ENCODE measurements at regions not wholly inside any gene's neighbourhood (a gene's known extent, or its start where the extent isn't known, plus 50 kb on each side); places are given as distances from the start of the nearest gene placed in this dataset.
"Not testable (repeated sequence)": the region's sequence is repeated elsewhere in the genome, so short reads cannot be mapped to it uniquely, and the experiment has no call there.

- no peak for DNase-seq (ENCODE audit: low spot score)
Observed at GRCh38 chr12:89856431-89856830, 147.8 kb upstream of the ATP2B1 start.

- no peak for DNase-seq (ENCODE audit: low spot score)
Observed at GRCh38 chr12:89848732-89849131, 140.1 kb upstream of the ATP2B1 start.

DNA sequence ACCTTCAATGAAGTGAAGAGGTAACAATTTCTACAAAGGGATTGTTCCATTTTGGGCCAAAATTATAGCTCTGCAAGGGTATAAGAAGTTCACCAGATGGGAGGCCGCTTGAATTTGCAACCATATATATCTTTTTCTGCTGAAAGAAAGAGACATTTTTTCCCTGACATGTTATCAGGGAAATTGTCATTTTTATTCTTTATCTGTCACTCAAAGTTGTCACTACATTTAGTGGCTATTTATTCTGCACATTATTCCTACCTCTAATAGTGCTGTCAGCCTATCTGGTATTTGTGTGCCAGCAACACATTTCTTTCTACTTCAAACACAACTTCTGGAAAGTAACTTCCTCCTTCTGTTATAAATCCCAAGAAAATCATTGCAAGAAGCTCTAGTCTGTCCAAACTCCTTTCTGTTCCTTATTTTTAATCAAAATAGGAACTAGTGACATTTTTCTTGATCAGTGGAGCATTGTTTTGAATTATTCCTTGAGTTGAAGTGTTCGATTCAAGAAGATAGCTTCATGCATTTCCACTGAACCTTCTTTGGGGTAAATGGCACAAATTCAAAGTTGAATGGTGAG is 137.9 kb upstream of the ATP2B1 start:
- no peak for DNase-seq (ENCODE audit: low spot score)

- no peak for DNase-seq (ENCODE audit: low spot score)
Observed at GRCh38 chr12:89845767-89846166, 137.1 kb upstream of the ATP2B1 start.

DNA sequence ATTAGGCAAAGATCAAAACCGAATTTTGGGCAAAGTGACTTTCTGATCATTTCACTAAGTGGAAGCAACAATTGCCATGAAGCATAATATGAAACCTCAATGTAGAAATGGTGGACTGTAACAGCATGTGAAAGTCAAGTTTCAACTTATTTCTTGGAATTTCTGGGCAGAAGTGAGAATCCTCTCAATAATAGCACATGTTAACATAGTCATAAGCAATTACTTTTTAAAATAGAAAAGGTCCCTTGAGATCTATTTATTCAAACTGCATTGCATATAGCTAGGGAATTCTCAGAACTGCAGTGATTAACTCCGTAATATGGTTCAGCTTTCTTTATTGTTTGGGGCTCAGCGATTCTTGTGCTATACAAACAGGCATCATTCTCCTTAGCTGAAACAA is 136.7 kb upstream of the ATP2B1 start:
- DNase-seq (ENCODE audit: low spot score) = no peak

- no peak for DNase-seq (ENCODE audit: low spot score)
Observed at GRCh38 chr12:89844539-89844938, 135.9 kb upstream of the ATP2B1 start.

DNA sequence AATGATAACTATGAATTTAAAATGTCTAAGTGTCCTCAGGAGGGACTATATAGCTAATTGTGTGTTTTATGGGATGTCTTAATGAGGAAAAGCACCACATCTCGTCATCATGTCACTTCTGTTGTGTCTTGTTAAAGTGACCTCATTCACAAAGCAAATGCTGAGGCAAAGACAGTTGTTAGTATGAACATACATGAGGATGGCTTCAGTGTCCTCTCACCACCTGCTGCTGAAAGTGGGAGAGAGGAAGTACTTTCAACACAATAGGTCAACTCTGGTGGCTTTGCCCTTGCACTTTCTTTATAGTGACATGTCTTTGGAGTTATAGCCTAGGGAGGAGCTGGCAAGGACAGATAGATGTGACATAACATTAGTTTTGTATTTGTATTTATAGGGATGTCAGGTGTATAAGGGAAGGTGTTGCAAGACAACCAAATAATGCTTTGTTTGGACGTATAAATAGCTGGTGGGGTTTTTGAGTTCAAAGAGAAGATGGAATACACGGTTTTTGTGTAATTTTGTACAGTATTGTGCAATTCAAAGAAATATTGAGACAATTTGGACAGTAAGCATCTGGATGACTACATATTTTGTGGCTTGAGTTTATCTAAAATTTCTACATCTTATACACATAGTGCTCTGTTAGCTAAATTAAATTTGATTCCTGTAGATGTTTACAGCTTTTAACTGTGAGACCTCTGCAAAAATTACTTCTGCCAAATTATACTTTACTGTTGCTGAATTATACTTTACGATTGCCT is 131.7 kb upstream of the ATP2B1 start:
- DNase-seq (ENCODE audit: low spot score) = no peak

- no peak for DNase-seq (ENCODE audit: low spot score)
Observed at GRCh38 chr12:89839444-89839843, 130.8 kb upstream of the ATP2B1 start.

DNA sequence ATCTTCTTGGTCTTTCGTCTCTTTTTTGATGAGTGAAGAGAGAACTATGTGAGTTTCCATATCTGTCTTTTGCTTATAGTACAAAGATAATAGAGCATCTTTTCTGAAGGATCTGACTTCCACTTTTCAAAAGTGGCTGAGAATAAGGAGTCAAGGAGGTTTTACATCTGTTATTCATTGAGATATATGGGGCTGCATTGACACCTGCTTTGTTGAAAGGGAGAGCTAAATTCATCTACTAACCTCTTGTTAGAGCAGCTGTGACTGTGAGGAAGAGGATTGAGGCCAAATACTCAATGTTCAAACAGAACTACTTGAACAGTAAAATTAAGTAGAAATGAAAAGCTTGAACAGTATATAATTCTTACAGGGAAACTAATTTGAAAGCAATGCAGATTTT is 130.2 kb upstream of the ATP2B1 start:
- no peak for DNase-seq (ENCODE audit: low spot score)

DNA sequence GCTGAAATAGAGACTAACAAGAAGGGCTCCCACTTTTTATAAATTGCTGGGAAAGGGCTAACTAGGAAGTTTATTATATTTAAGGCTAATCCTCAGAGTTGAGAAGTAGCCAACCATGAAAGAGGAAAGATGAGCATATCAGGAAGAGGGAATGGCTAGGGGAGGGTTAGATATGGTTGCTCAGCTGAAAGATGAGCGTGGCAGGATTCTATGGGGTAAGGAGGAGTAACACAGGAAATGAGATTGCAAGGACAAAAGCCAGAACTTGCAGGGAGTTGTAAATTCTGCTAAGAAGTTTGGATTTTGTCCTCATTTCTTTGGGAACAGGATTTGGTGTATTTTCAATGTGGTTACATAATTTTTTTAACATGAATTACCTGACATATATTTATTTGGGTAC is 127.4 kb upstream of the ATP2B1 start:
- DNase-seq (ENCODE audit: low spot score) = no peak

DNA sequence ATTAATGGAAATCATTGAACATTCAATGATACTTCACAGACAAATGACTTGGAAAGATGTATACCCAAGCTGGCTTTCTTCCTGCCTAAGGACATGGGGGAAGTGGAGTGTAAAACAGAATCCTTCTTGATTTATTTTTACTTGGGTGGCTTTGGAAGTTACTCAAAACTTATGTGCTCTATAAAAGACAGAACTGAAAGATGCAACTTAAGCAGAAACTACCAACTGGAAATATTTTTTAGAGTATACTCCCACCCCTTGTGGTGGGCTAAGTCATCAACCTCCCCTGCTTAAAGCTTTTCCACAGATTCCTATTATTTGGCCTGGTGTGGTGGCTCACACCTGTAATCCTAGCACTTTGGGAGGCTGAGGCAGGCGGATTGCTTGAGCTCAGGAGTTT is 126.0 kb upstream of the ATP2B1 start:
- DNase-seq (ENCODE audit: low spot score) = no peak

DNA sequence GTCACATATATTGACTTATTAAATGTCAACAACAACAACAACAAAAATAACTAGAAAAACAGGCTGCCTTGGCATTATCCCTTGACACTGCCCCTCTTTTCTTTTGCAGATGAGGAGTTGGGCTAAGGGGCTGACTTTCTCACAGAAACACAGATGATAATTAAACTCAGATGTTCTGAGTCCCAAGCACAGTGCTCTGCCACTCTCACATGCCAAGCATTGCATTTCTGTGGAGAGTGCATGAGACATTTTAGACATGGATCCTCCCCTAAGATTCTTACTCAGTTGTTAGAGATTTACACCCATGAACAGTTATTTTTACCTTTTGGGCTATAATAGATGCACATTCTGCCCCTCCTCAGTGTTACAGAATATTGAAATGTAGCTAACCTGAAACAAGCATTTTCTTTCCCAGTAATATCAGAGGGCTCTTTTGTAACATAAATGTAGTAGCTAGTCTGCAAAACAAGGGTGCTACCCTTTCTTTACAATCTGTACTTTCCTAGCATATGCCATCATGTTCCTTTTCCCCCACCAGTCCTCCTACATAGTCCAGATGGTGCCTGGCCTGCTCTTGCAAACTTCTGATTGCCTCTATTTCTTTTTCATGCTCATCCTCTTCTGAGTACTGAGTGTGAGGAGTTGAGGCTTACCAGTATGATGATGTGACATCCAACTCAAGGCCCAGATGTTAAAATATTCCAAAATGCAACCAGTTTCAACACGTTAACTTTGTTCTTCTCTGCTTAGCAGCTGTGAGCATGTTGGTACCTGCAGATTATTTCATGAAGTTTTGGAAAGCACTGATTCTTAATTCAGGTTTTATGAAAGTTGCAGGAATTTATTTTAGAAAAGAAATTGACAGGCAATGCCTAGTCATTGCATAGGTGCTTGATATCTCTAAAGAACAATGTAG is 125.0 kb upstream of the ATP2B1 start:
- DNase-seq (ENCODE audit: low spot score) = no peak

- no peak for DNase-seq (ENCODE audit: low spot score)
Observed at GRCh38 chr12:89832336-89832735, 123.7 kb upstream of the ATP2B1 start.

DNA sequence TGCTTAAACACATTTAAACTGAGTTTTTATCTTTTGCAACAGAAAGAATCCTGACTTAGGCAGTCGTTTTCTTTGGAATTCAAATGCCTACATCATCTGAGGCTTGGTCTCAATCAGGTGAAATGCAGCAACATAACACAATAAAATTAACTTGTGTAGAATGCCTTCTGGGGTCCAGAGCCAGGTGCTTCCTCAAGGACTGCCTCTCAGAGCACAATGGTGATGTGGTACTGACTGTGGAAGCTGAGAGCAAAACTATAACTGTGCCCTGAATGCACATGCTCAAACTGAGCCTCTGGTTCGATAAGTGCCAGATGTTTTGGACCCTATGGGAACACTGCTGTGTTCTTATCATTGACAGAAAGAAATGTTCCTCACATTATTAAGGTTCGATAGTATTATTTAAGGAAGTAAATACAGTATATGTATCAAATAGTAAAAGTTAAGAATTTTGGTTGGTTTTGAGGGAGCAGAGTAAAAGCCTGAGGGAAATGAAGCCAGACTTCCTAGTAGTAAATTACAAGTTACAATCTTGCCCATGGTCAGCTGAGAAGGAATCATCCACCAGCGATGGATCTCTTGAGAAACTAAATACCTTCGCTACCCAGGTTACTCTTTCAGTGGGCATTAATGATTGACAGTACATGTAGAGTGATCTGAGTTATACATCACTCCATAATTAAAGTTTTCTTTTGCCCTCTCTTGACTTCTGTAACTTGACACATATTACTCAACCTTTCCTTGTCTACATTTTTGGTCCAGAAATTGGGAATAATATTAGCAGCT is 122.9 kb upstream of the ATP2B1 start:
- DNase-seq (ENCODE audit: low spot score) = no peak

DNA sequence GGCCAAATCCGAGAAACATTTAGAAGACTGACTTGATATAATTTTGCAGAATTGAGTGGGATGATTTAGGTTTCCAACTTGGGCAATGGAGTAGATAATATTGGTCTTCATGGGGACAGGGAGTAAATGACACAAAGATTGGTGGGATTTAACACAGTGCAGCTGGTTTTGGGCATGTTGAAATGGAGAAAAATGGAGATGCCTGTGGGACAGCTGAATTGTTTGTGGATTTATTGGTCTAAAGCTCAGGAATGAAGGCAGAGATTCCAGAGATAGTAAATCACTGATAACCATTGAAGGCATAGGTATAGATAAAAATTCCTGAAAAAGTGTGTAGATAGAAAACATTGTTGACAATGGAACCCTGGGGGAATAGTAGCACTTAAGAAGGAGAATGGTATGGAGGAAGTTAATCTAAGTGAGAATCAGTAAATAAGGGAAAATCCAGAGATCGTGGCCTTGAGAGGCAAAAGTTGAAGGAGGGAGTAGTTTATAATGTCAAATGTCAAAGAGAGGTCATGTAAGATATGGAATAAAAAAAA is 120.9 kb upstream of the ATP2B1 start:
- DNase-seq (ENCODE audit: low spot score) = no peak

DNA sequence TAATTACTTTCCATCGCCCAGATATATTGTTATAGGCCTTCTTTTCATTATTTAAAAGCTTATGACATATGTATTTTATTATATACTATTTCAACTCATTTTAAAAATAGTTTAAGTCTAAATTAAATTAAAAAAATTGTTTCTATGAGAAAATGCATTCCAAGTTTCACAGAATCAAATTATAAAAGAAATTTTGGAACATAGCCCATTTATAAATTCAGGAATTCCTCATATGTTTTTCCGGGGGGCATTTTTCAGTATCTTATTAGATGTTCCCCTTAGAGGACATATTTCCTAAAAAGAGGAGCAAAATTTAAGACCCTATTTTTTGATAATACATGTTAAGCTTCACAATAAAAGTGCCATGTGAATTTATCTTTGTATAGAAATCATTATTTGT is 119.9 kb upstream of the ATP2B1 start:
- no peak for DNase-seq (ENCODE audit: low spot score)

DNA sequence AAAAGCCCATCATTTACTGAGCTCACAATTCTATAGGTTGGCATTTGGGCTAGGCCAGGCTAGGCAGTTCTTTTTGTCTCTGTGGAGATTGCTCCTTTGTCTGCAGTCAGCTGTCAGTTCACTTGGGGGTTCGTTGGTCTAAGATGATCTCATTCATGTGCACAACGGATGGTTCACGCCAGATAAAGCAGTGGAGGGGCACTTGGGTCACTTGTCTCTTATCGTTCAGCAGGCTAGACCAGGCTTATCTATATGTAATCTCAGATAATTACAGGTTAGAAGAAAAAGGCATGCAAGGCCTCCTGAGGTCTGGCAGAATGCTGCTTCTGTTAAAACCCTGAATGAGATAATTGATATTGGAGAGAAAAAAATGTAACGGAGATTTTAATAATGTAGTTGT is 119.0 kb upstream of the ATP2B1 start:
- no peak for DNase-seq (ENCODE audit: low spot score)

- no peak for DNase-seq (ENCODE audit: low spot score)
Observed at GRCh38 chr12:89826468-89826867, 117.8 kb upstream of the ATP2B1 start.

GRCh38 chr12:89825591-89826449 is 117.2 kb upstream of the ATP2B1 start:
- DNase-seq (ENCODE audit: low spot score) = peak; percentile 50

DNA sequence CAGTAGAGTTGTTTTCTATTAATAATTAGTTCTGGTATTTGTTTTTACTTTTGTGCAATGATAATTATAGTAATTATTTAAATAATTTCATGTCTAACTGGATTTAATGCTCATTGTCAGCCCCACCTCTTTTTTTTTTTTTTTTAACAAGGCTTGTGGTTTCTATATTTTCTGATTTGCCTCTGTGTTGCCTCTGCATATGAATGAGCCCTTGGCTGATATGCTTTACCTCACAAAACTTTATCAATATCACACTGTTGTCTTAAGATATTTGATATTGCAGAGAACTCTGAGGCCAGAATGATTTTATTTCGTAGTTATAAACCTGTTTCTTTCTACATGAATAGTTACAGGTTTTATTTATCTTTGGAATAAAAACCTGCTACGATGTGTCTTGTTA is 116.2 kb upstream of the ATP2B1 start:
- DNase-seq (ENCODE audit: low spot score) = no peak

DNA sequence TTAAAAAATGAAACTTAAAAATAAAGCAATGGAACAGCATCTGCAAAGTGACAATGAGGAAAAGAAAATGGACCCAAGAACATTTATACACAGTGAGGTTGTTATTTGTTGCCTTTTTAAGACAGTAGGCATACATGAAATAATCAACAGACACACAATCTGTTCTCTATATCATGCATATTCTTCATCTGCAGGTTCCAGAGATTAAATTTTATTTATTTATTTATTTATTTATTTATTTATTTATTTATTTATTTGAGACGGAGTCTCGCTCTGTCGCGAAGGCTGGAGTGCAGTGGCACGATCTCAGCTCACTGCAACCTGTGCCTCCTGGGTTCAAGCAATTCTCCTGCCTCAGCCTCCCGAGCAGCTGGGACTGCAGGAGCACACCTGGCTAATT is 114.4 kb upstream of the ATP2B1 start:
- not testable (repeated sequence) for DNase-seq (ENCODE audit: low spot score)

All from HuH-7 (cell line).